Right ventricle myocardium inferior (tissue), 1 donor: ENCODE measurements at regions not wholly inside any gene's neighbourhood (a gene's known extent, or its start where the extent isn't known, plus 50 kb on each side); places are given as distances from the start of the nearest gene placed in this dataset.

Experiments used
- ATAC-seq: fragments of 200-7000 bp; cut with Tn5 transposase; one replicate; pipeline ENCODE4 v1.9.1; 2020; ENCODE audit warnings: mild to moderate bottlenecking, moderate library complexity
- DNase-seq: peaks from one replicate; pipeline ENCODE4 v3.0.0; 2021; ENCODE audit errors: missing footprints
- intact Hi-C: fragments of 100-400 bp; cut with DNase I; formaldehyde crosslinking; loops from one replicate; pipeline ENCODE4 v1.11.0; 2022
- donor health status: DM: no; HTN: yes; CAD: no; lungs with severe emphysema.

- ATAC-seq (no peak), DNase-seq (no peak)
- intact Hi-C loops = no loop called here
These were observed 576.6 kb downstream of the NPHP4 start for GRCh38 chr1:5415606-5416005.

GRCh38 chr1:5410652-5411051 lies 581.6 kb downstream of the NPHP4 start:
- ATAC-seq = no peak
- intact Hi-C loops = no loop called here
- no peak for DNase-seq

GRCh38 chr1:5408401-5408800 lies 583.8 kb downstream of the NPHP4 start:
- intact Hi-C loops = no loop called here
- no peak for DNase-seq
- no peak for ATAC-seq

- ATAC-seq = no peak
- no peak for DNase-seq
- intact Hi-C loops = no loop called here
These were observed 587.0 kb downstream of the NPHP4 start for GRCh38 chr1:5405263-5405662.

GRCh38 chr1:5404412-5405203 lies 587.6 kb downstream of the NPHP4 start:
- ATAC-seq = no peak
- intact Hi-C loops = no loop called here
- DNase-seq = no peak

GRCh38 chr1:5403935-5404334 lies 588.3 kb downstream of the NPHP4 start:
- ATAC-seq = no peak
- DNase-seq = no peak
- intact Hi-C loops = no loop called here

- DNase-seq (no peak), ATAC-seq (no peak)
- intact Hi-C loops = no loop called here
These were observed 589.6 kb downstream of the NPHP4 start for GRCh38 chr1:5402618-5403017.

GRCh38 chr1:5399771-5400170 lies 592.5 kb downstream of the NPHP4 start:
- intact Hi-C loops = no loop called here
- ATAC-seq (no peak), DNase-seq (no peak)

- no peak for DNase-seq
- intact Hi-C loops = no loop called here
These were observed 595.6 kb downstream of the NPHP4 start for GRCh38 chr1:5396593-5396992.

GRCh38 chr1:5394111-5394510 lies 598.1 kb downstream of the NPHP4 start:
- no peak for ATAC-seq
- no peak for DNase-seq
- intact Hi-C loops = no loop called here

More at GRCh38 chr1:5396593-5396992, 595.6 kb downstream of the NPHP4 start:
- no peak for ATAC-seq

GRCh38 chr1:5393603-5394002 lies 598.6 kb downstream of the NPHP4 start:
- ATAC-seq = no peak
- DNase-seq = no peak
- intact Hi-C loops = no loop called here

- no peak for ATAC-seq
- intact Hi-C loops = no loop called here
- DNase-seq = no peak
These were observed 599.1 kb downstream of the NPHP4 start for GRCh38 chr1:5393146-5393545.

- DNase-seq (no peak), ATAC-seq (no peak)
- intact Hi-C loops = no loop called here
These were observed 600.5 kb downstream of the NPHP4 start for GRCh38 chr1:5391725-5392124.

- intact Hi-C loops = no loop called here
- no peak for ATAC-seq
- no peak for DNase-seq
These were observed 601.7 kb downstream of the NPHP4 start for GRCh38 chr1:5390504-5390903.

GRCh38 chr1:5389101-5389885 lies 602.9 kb downstream of the NPHP4 start:
- ATAC-seq = no peak
- DNase-seq = no peak
- intact Hi-C loops = no loop called here

- DNase-seq (no peak), ATAC-seq (no peak)
- intact Hi-C loops = no loop called here
These were observed 603.6 kb downstream of the NPHP4 start for GRCh38 chr1:5388622-5389021.

GRCh38 chr1:5386371-5386770 lies 605.9 kb downstream of the NPHP4 start:
- intact Hi-C loops = no loop called here
- ATAC-seq (no peak), DNase-seq (no peak)

- ATAC-seq (no peak), DNase-seq (no peak)
- intact Hi-C loops = no loop called here
These were observed 606.3 kb downstream of the NPHP4 start for GRCh38 chr1:5385956-5386355.

- intact Hi-C loops = no loop called here
- no peak for DNase-seq
These were observed 607.0 kb downstream of the NPHP4 start for GRCh38 chr1:5385096-5385799.

GRCh38 chr1:5381491-5381890 lies 610.7 kb downstream of the NPHP4 start:
- intact Hi-C loops = no loop called here

More at GRCh38 chr1:5385096-5385799, 607.0 kb downstream of the NPHP4 start:
- no peak for ATAC-seq

More at GRCh38 chr1:5381491-5381890, 610.7 kb downstream of the NPHP4 start:
- DNase-seq (no peak), ATAC-seq (no peak)
